Fibroblast of lung (primary cell): ENCODE measurements at regions not wholly inside any gene's neighbourhood (a gene's known extent, or its start where the extent isn't known, plus 50 kb on each side); places are given as distances from the start of the nearest gene placed in this dataset.

Experiments
- DNase-seq, 2 donors: peaks; one replicate each; pipeline versions ENCODE4 v3.0.0 to v3.0.0-alpha.2; 2010; ENCODE audit warnings: low read depth in 2 of 2
- H2AFZ ChIP-seq: 2 replicates; pipeline ENCODE4 v1.5.1; 2012; ENCODE audit warnings: low read length, control low read depth, inconsistent platforms
- H3K27ac ChIP-seq: 2 replicates; pipeline ENCODE4 v1.5.1; 2011; ENCODE audit warnings: low read length, control low read depth; ENCODE audit not compliant: insufficient read depth
- H3K27me3 ChIP-seq: 2 replicates; pipeline ENCODE4 v1.5.1; 2011; ENCODE audit warnings: mild to moderate bottlenecking, low read length; ENCODE audit not compliant: control insufficient read depth, insufficient read depth
- H3K36me3 ChIP-seq: 2 replicates; pipeline ENCODE4 v1.5.1; 2011; ENCODE audit warnings: low read length; ENCODE audit not compliant: control insufficient read depth, insufficient read depth
- H3K4me1 ChIP-seq: 2 replicates; pipeline ENCODE4 v1.5.1; 2011; ENCODE audit warnings: low read length; ENCODE audit not compliant: control insufficient read depth, insufficient read depth; ENCODE audit errors: extremely low read depth
- H3K4me2 ChIP-seq: 2 replicates; pipeline ENCODE4 v1.5.1; 2011; ENCODE audit warnings: low read length, control low read depth; ENCODE audit not compliant: insufficient read depth; ENCODE audit errors: extremely low read depth
- H3K4me3 ChIP-seq, 4 experiments: fragments of 200-600 bp in 1 of 4; sonication (generic) in 1 of 4; replicated peaks in 1 of 4; 2 replicates each; pipeline ENCODE4 v1.5.1; 2011 to 2016; ENCODE audit warnings: low read length in 4 of 4, low read depth in 3 of 4, mild to moderate bottlenecking in 3 of 4, control low read depth in 2 of 4, inconsistent platforms in 1 of 4, mixed read lengths in 1 of 4; ENCODE audit not compliant: insufficient read depth in 1 of 4; ENCODE audit errors: control extremely low read depth in 1 of 4
- H3K79me2 ChIP-seq: 2 replicates; pipeline ENCODE4 v1.5.1; 2012; ENCODE audit warnings: mild to moderate bottlenecking, low read length, inconsistent platforms; ENCODE audit not compliant: control insufficient read depth, insufficient read depth
- H3K9ac ChIP-seq: 2 replicates; pipeline ENCODE4 v1.5.1; 2011; ENCODE audit warnings: mild to moderate bottlenecking, low read length, control low read depth; ENCODE audit not compliant: insufficient read depth
- H3K9me3 ChIP-seq: 2 replicates; pipeline ENCODE4 v1.5.1; 2012; ENCODE audit warnings: low read depth, low read length; ENCODE audit not compliant: control insufficient read depth, insufficient read depth
- H4K20me1 ChIP-seq: 2 replicates; pipeline ENCODE4 v1.5.1; 2011; ENCODE audit warnings: low read length; ENCODE audit not compliant: control insufficient read depth, insufficient read depth; ENCODE audit errors: extremely low read depth
- EZH2 ChIP-seq: IDR thresholded peaks from 2 replicates; pipeline ENCODE4 v1.5.1; 2012; ENCODE audit warnings: low read length, control low read depth, mild to moderate bottlenecking; ENCODE audit errors: missing control alignments
- TF ChIP-seq, protein P1 (sequence below), 2 donors: IDR thresholded peaks in 1 of 2; conservative IDR thresholded peaks in 1 of 2; 1 replicate in 1 of 2; 2 replicates in 1 of 2; pipeline ENCODE4 v1.5.1; 2011 to 2012; ENCODE audit warnings: low read length in 2 of 2, control low read depth in 1 of 2, inconsistent platforms in 1 of 2, low read depth in 1 of 2, mild to moderate bottlenecking in 1 of 2

GRCh38 chrX:40439625-40440532 lies 140.9 kb upstream of the ATP6AP2 start:
- no peaks in the 10 kb centered on the region for H3K36me3 ChIP-seq
- no peak for DNase-seq
- TF ChIP-seq, protein P1, sequence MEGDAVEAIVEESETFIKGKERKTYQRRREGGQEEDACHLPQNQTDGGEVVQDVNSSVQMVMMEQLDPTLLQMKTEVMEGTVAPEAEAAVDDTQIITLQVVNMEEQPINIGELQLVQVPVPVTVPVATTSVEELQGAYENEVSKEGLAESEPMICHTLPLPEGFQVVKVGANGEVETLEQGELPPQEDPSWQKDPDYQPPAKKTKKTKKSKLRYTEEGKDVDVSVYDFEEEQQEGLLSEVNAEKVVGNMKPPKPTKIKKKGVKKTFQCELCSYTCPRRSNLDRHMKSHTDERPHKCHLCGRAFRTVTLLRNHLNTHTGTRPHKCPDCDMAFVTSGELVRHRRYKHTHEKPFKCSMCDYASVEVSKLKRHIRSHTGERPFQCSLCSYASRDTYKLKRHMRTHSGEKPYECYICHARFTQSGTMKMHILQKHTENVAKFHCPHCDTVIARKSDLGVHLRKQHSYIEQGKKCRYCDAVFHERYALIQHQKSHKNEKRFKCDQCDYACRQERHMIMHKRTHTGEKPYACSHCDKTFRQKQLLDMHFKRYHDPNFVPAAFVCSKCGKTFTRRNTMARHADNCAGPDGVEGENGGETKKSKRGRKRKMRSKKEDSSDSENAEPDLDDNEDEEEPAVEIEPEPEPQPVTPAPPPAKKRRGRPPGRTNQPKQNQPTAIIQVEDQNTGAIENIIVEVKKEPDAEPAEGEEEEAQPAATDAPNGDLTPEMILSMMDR (conservative IDR thresholded peaks at IDR 0.05 in 1 of 2, IDR thresholded peaks at IDR 0.05 in 1 of 2; ENCODE audit: low read depth in 1 of 2, low read length in 2 of 2) = no peak
- no peak for TF ChIP-seq EZH2
- H2AFZ ChIP-seq = no peak overlapping the region
- no peaks in the 10 kb centered on the region for H4K20me1 ChIP-seq
- H3K27me3 ChIP-seq = no peaks in the 10 kb centered on the region
- H3K9ac ChIP-seq = no peak overlapping the region
- H3K27ac ChIP-seq = no peak overlapping the region
- H3K4me2 ChIP-seq = no peak overlapping the region
- H3K4me3 ChIP-seq = no peak overlapping the region
- no peaks in the 10 kb centered on the region for H3K9me3 ChIP-seq
- no peaks in the 10 kb centered on the region for H3K79me2 ChIP-seq
- H3K4me1 ChIP-seq = no peaks in the 10 kb centered on the region

GRCh38 chrX:40437348-40437747 lies 143.4 kb upstream of the ATP6AP2 start:
- Histone ChIP-seq H2AFZ (no peak overlapping the region), H3K27me3 (no peaks in the 10 kb centered on the region), H3K4me3 (no peak overlapping the region), H3K9ac (no peak overlapping the region), H3K4me2 (no peak overlapping the region), H3K4me1 (no peaks in the 10 kb centered on the region), H3K36me3 (no peaks in the 10 kb centered on the region), H3K9me3 (no peaks in the 10 kb centered on the region), H3K79me2 (no peaks in the 10 kb centered on the region), H4K20me1 (no peaks in the 10 kb centered on the region), H3K27ac (no peak overlapping the region)
- no peak for DNase-seq
- TF ChIP-seq EZH2 = no peak
- TF ChIP-seq, protein P1 (conservative IDR thresholded peaks at IDR 0.05 in 1 of 2, IDR thresholded peaks at IDR 0.05 in 1 of 2; ENCODE audit: low read depth in 1 of 2, low read length in 2 of 2) = no peak

- no peaks in the 10 kb centered on the region for H3K9me3 ChIP-seq
- H3K79me2 ChIP-seq = no peaks in the 10 kb centered on the region
- H3K27me3 ChIP-seq = no peaks in the 10 kb centered on the region
- H3K27ac ChIP-seq = no peak overlapping the region
- H3K4me3 ChIP-seq = no peak overlapping the region
- TF ChIP-seq, protein P1 (conservative IDR thresholded peaks at IDR 0.05 in 1 of 2, IDR thresholded peaks at IDR 0.05 in 1 of 2; ENCODE audit: low read depth in 1 of 2, low read length in 2 of 2) = no peak
- TF ChIP-seq EZH2 = no peak
- H3K4me1 ChIP-seq = no peaks in the 10 kb centered on the region
- no peak overlapping the region for H3K4me2 ChIP-seq
- H3K9ac ChIP-seq = no peak overlapping the region
- DNase-seq = peak; percentile 58 to 59
- H4K20me1 ChIP-seq = no peaks in the 10 kb centered on the region
- H3K36me3 ChIP-seq = no peaks in the 10 kb centered on the region
- H2AFZ ChIP-seq = no peak overlapping the region
Measured at GRCh38 chrX:40434947-40435346, 145.8 kb upstream of the ATP6AP2 start.
